Fibroblast of mammary gland (primary cell): ENCODE measurements at regions not wholly inside any gene's neighbourhood (a gene's known extent, or its start where the extent isn't known, plus 50 kb on each side); places are given as distances from the start of the nearest gene placed in this dataset.

Source experiments
- DNase-seq: peaks from one replicate; pipeline ENCODE4 v3.0.0-alpha.2; 2010; ENCODE audit warnings: low read depth
- H3K4me3 ChIP-seq: 2 replicates; pipeline ENCODE4 v1.5.1; 2011; ENCODE audit warnings: low read depth, mild to moderate bottlenecking, low read length, moderate library complexity; ENCODE audit not compliant: control insufficient read depth
- CTCF ChIP-seq: conservative IDR thresholded peaks from 2 replicates; pipeline ENCODE4 v1.5.1; 2011; ENCODE audit warnings: low read depth, low read length, inconsistent platforms; ENCODE audit not compliant: control insufficient read depth, insufficient read depth

DNA sequence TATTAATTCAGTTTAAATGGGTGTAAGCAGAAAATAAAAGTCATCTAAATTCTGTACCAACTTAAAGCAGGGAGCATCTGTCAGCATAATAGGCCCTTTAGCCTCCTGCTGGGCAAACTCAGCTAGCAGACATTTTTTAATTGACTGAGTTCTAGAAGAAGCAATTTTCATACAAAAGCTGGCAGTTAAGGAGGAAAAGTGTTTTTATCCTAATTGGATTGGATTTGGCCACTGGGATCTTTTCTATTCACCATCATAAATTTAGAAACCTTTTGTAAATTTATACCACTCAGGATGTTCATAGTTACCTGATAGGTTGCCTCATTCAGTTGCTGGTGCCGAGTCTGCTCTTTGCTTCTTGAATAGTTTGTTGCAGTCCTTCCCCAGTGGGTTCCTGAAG, 262.7 kb upstream of the FSIP2 start:
- H3K4me3 ChIP-seq: no peak overlapping the region
- no peak for DNase-seq
- no peak for TF ChIP-seq CTCF

GRCh38 chr2:185477452-185477851, 261.2 kb upstream of the FSIP2 start:
- DNase-seq: no peak
- TF ChIP-seq CTCF: no peak
- no peak overlapping the region for H3K4me3 ChIP-seq

DNA sequence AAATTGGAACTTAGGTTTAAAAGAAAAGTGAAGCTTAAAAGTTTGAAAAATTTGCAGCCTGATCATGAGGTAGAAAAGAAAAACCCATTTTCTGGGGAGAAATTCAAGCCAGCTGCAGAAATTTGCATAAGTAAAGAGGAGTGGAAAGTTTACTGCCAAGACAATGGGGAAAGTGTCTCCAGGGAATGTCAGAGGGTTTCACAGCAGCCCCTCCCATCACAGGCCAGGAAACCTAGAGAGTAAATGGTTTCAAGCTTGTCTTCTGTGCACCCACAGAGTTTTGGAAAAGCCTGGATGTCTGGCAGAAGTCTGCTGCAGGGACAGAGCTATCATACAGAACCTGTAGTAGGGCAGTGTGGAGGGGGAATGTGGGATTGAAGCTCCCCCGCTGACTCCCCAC, 254.0 kb upstream of the FSIP2 start:
- no peak for DNase-seq
- no peak overlapping the region for H3K4me3 ChIP-seq
- TF ChIP-seq CTCF: no peak

GRCh38 chr2:185502351-185502750, 236.3 kb upstream of the FSIP2 start:
- no peak overlapping the region for H3K4me3 ChIP-seq
- DNase-seq: no peak
- no peak for TF ChIP-seq CTCF

- no peak for DNase-seq
- TF ChIP-seq CTCF: no peak
- H3K4me3 ChIP-seq: no peak overlapping the region
Observed at GRCh38 chr2:185507719-185508118, 230.9 kb upstream of the FSIP2 start.

GRCh38 chr2:185510060-185510459, 228.5 kb upstream of the FSIP2 start:
- no peak for DNase-seq
- no peak for TF ChIP-seq CTCF
- H3K4me3 ChIP-seq: no peak overlapping the region

DNA sequence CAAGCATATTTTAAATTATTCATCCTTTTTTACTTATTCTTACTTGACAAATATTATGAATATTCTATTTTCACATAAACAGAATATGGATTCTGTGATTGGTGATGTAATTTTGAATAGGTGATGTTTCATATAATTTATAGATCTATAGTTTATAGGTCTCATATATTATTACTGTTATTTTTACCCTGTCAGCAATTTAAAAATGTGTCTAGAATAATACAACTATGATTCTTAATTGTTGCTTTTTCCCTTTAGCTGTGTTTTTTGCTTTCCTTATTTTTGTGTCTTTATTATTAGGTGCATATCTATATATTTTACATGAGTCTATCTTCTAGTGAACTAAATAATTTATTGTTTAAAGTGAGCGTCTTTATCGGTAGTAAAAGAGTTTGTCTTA, 226.7 kb upstream of the FSIP2 start:
- TF ChIP-seq CTCF: no peak
- H3K4me3 ChIP-seq: no peak overlapping the region
- no peak for DNase-seq
